HCEC 1CT (cell line): ENCODE measurements at regions not wholly inside any gene's neighbourhood (a gene's known extent, or its start where the extent isn't known, plus 50 kb on each side); places are given as distances from the start of the nearest gene placed in this dataset.

Source experiments
- DNase-seq: peaks from one replicate; pipeline ENCODE4 v3.0.0-alpha.2; 2017

GRCh38 chr21:26784974-26785373 lies 60.2 kb downstream of the ADAMTS1 start:
- DNase-seq, result no peak

GRCh38 chr21:26783466-26784195 lies 61.6 kb downstream of the ADAMTS1 start:
- no peak for DNase-seq

- DNase-seq, result no peak
These were observed 62.5 kb downstream of the ADAMTS1 start for GRCh38 chr21:26782747-26783146.

- no peak for DNase-seq
These were observed 62.9 kb downstream of the ADAMTS1 start for GRCh38 chr21:26782331-26782730.

- DNase-seq, result no peak
These were observed 63.9 kb downstream of the ADAMTS1 start for GRCh38 chr21:26781331-26781730.

GRCh38 chr21:26777166-26777565 lies 68.0 kb downstream of the ADAMTS1 start:
- DNase-seq, result no peak

GRCh38 chr21:26776310-26777021 lies 68.7 kb downstream of the ADAMTS1 start:
- peak; percentile 79 for DNase-seq

- DNase-seq, result no peak
These were observed 72.2 kb downstream of the ADAMTS1 start for GRCh38 chr21:26773058-26773457.

GRCh38 chr21:26769613-26770188 lies 75.5 kb downstream of the ADAMTS1 start:
- peak; percentile 67 for DNase-seq

GRCh38 chr21:26766826-26767325 lies 78.3 kb downstream of the ADAMTS1 start:
- DNase-seq, result no peak

GRCh38 chr21:26761174-26761915 lies 83.9 kb downstream of the ADAMTS1 start:
- DNase-seq, result no peak

GRCh38 chr21:26759731-26760130 lies 85.5 kb downstream of the ADAMTS1 start:
- no peak for DNase-seq

GRCh38 chr21:26758083-26758880 lies 86.9 kb downstream of the ADAMTS1 start:
- DNase-seq, result no peak

GRCh38 chr21:26756491-26757159 lies 88.6 kb downstream of the ADAMTS1 start:
- no peak for DNase-seq

- no peak for DNase-seq
These were observed 90.4 kb downstream of the ADAMTS1 start for GRCh38 chr21:26754853-26755252.

GRCh38 chr21:26753822-26754221 lies 91.4 kb downstream of the ADAMTS1 start:
- no peak for DNase-seq

GRCh38 chr21:26752849-26753248 lies 92.4 kb downstream of the ADAMTS1 start:
- DNase-seq, result no peak

GRCh38 chr21:26751305-26751704 lies 93.9 kb downstream of the ADAMTS1 start:
- no peak for DNase-seq

- DNase-seq, result no peak
These were observed 97.1 kb downstream of the ADAMTS1 start for GRCh38 chr21:26748066-26748465.

- no peak for DNase-seq
These were observed 98.0 kb downstream of the ADAMTS1 start for GRCh38 chr21:26747216-26747615.

- DNase-seq, result no peak
These were observed 101.7 kb downstream of the ADAMTS1 start for GRCh38 chr21:26743524-26743923.

- DNase-seq, result peak; percentile 21
These were observed 106.0 kb downstream of the ADAMTS1 start for GRCh38 chr21:26739189-26739588.
